Right lobe of liver (tissue), 6 donors: ENCODE measurements at regions not wholly inside any gene's neighbourhood (a gene's known extent, or its start where the extent isn't known, plus 50 kb on each side); places are given as distances from the start of the nearest gene placed in this dataset.
"Not testable (repeated sequence)": the region's sequence is repeated elsewhere in the genome, so short reads cannot be mapped to it uniquely, and the experiment has no call there.

ENCODE experiments used
- ATAC-seq, 4 donors: fragments of 200-7000 bp; cut with Tn5 transposase; one replicate each; pipeline ENCODE4 v1.9.1; 2020; ENCODE audit warnings: mild to moderate bottlenecking in 4 of 4, moderate library complexity in 4 of 4
- DNase-seq, 3 donors: peaks; one replicate each; pipeline ENCODE4 v3.0.0-alpha.2; 2020
- H3K27ac ChIP-seq, 3 donors: fragments of 200-600 bp; one replicate each; pipeline ENCODE4 v1.8.0; 2022
- H3K27me3 ChIP-seq, 2 donors: fragments of 200-600 bp; one replicate each; pipeline ENCODE4 v1.8.0; 2022
- H3K36me3 ChIP-seq, 4 donors: fragments of 200-600 bp; sonication (generic) in 1 of 4; one replicate each; pipeline versions ENCODE4 v1.5.1 to v1.8.0; 2017 to 2022; ENCODE audit warnings: control low read depth in 1 of 4
- H3K4me1 ChIP-seq, 4 donors: fragments of 200-600 bp; sonication (generic) in 1 of 4; one replicate each; pipeline versions ENCODE4 v1.5.1 to v1.8.0; 2017 to 2022; ENCODE audit warnings: control low read depth in 1 of 4
- H3K4me3 ChIP-seq, 3 donors: fragments of 200-600 bp; one replicate each; pipeline ENCODE4 v1.8.0; 2022
- H3K9me3 ChIP-seq, 4 donors: fragments of 200-600 bp; sonication (generic) in 1 of 4; one replicate each; pipeline versions ENCODE4 v1.5.1 to v1.8.0; 2017 to 2022; ENCODE audit warnings: control low read depth in 1 of 4
- POLR2A ChIP-seq: fragments of 450-650 bp; IDR thresholded peaks from one replicate; pipeline ENCODE4 v1.6.1; 2017; ENCODE audit warnings: antibody characterized with exemption, mild to moderate bottlenecking
- WGBS: methylation state at CpG from one replicate; pipeline ENCODE4 v1.1.6; 2018; ENCODE audit warnings: low coverage, low lambda C conversion rate; ENCODE audit not compliant: insufficient coverage; ENCODE audit errors: missing lambda C conversion rate; 5-methylcytosine and 5-hydroxymethylcytosine counted together
- intact Hi-C, 2 donors: fragments of 100-400 bp; cut with DNase I; formaldehyde crosslinking; loops; one replicate each; pipeline versions ENCODE4 v1.11.2 to v1.14.1; 2022
- TF ChIP-seq, protein P1 (sequence below), 4 donors: fragments of 200-600 bp in 3 of 4; fragments of 450-650 bp in 1 of 4; IDR thresholded peaks; one replicate each; pipeline versions ENCODE4 v1.5.1 to v1.8.0; 2016 to 2022; ENCODE audit warnings: antibody characterized with exemption in 4 of 4, mild to moderate bottlenecking in 2 of 4
- donor health status: DM: no; HTN: yes; CAD: no.
- donor health status: DM: no; HTN: no; CAD: no.
- donor health status: DM: no; HTN: no; CAD: no.
- donor health status: DM: no; HTN: yes; CAD: no.
- donor health status: DM: no; HTN: yes; CAD: no.

DNA sequence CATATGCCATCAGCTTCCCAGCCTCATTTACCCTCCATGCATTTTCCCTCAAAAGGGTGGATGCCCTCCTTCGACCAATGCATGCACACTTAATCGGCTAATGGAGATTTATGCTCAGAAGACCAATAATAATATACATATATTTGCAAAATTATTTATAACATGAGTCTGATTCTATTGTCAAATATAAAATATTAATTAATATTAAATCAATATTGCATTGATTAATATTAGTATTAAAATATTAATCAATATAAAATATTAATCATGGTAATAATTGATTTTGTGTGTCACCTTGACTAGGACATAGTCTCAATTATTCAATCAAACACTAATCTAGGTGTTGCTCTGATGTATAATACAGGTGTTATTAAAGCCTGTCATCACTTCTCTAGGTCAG, 1282.5 kb downstream of the TMEM121 start:
- no peaks in the 10 kb centered on the region for H3K4me1 ChIP-seq
- no peaks in the 10 kb centered on the region for H3K9me3 ChIP-seq
- no peak for TF ChIP-seq POLR2A
- TF ChIP-seq, protein P1, sequence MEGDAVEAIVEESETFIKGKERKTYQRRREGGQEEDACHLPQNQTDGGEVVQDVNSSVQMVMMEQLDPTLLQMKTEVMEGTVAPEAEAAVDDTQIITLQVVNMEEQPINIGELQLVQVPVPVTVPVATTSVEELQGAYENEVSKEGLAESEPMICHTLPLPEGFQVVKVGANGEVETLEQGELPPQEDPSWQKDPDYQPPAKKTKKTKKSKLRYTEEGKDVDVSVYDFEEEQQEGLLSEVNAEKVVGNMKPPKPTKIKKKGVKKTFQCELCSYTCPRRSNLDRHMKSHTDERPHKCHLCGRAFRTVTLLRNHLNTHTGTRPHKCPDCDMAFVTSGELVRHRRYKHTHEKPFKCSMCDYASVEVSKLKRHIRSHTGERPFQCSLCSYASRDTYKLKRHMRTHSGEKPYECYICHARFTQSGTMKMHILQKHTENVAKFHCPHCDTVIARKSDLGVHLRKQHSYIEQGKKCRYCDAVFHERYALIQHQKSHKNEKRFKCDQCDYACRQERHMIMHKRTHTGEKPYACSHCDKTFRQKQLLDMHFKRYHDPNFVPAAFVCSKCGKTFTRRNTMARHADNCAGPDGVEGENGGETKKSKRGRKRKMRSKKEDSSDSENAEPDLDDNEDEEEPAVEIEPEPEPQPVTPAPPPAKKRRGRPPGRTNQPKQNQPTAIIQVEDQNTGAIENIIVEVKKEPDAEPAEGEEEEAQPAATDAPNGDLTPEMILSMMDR (IDR thresholded peaks at IDR 0.05): no peak

GRCh38 chr14:106809615-106810014, 1283.2 kb downstream of the TMEM121 start:
- intact Hi-C loops: no loop called here
- H3K9me3 ChIP-seq: no peaks in the 10 kb centered on the region
- no peaks in the 10 kb centered on the region for H3K36me3 ChIP-seq
- no peak overlapping the region for H3K27ac ChIP-seq
- no peaks in the 10 kb centered on the region for H3K27me3 ChIP-seq
- no peak overlapping the region for H3K4me3 ChIP-seq
- H3K4me1 ChIP-seq: no peaks in the 10 kb centered on the region
- TF ChIP-seq, protein P1 (IDR thresholded peaks at IDR 0.05): no peak
- TF ChIP-seq POLR2A: no peak
- DNase-seq (no peak), ATAC-seq (no peak)
- WGBS: 32% methylated on average over 2 of the region's 2 CpGs

More for the DNA sequence above, 1282.5 kb downstream of the TMEM121 start:
- 66% methylated on average over 2 of the region's 2 CpGs for WGBS
- intact Hi-C loops: no loop called here
- DNase-seq (no peak), ATAC-seq (no peak)
- Histone ChIP-seq H3K36me3 (no peaks in the 10 kb centered on the region), H3K4me3 (no peak overlapping the region), H3K27me3 (no peaks in the 10 kb centered on the region), H3K27ac (no peak overlapping the region)

- 57% methylated on average over 3 of the region's 13 CpGs for WGBS
- intact Hi-C loops, ATAC-seq, H3K36me3 ChIP-seq, DNase-seq, H3K4me3 ChIP-seq, H3K4me1 ChIP-seq, H3K9me3 ChIP-seq, H3K27me3 ChIP-seq, H3K27ac ChIP-seq: not testable (repeated sequence)
Measured at GRCh38 chr14:106810168-106810567, 1283.8 kb downstream of the TMEM121 start.

DNA sequence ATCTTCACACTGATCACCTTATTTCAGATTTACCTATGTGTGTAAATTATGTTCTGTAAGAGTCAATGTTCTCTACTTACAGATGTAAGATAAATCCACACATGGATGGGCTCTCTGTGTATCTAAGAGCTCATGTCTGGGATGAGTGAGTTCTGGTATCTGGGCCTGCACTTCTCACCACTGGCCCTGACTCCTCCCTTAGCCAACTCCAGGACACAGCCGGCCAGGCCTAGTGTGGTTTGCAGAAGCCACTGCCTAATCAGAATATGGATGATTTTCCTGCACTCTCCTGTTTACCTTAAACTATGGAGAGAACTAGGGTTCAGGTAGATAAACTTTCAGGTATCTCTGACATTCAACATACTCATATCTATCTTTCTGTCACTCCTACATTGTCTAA, 1284.8 kb downstream of the TMEM121 start:
- DNase-seq: no peak
- H3K27me3 ChIP-seq: no peaks in the 10 kb centered on the region
- no peak for TF ChIP-seq POLR2A
- TF ChIP-seq, protein P1 (IDR thresholded peaks at IDR 0.05): no peak
- WGBS: no CpG with 5 or more reads among the region's 1 CpG
- intact Hi-C loops: no loop called here
- no peak overlapping the region for H3K27ac ChIP-seq
- H3K4me3 ChIP-seq: no peak overlapping the region
- no peaks in the 10 kb centered on the region for H3K9me3 ChIP-seq
- no peak for ATAC-seq
- H3K4me1 ChIP-seq: no peaks in the 10 kb centered on the region
- H3K36me3 ChIP-seq: no peaks in the 10 kb centered on the region

DNA sequence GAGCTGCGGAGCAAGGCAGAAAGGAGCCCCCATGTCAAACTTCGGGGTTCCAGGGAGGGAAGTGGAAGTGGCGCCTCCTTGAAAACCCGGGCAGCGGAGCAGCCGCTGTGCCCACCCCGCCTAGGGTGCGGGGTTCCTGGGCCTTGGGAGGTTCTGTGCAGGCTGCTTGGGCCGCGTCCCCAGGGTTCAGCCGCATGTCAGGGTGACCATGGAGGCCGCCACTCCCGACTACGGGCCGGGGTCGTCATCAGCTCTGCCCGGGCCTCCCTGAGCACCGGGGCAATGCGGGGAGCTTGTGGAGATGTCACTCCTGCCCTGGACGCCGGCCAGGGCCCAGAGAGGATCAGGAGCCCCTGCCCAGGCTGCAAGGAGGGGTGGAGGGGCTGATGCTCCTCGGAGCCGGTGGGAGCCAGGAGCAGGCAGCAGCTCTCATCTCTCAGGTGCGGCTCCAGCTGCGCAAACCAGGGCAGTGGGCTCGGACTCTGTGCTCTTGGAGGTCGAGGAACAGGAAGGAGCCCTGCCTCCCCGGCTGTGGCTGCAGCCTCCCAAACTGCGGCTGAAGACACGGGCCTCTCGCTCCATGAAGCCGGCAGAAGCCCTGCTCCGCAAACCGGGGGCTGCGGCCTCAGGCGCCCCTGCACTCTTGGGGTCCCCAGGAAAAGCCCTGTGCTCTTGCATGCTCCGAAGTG, 1286.5 kb downstream of the TMEM121 start:
- Histone ChIP-seq H3K4me1 (no peaks in the 10 kb centered on the region), H3K9me3 (no peaks in the 10 kb centered on the region), H3K36me3 (no peaks in the 10 kb centered on the region), H3K27me3 (peaks cover 0 to 8% of the 10 kb centered on the region in 2 donors), H3K27ac (no peak overlapping the region), H3K4me3 (no peak overlapping the region)
- DNase-seq (no peak), ATAC-seq (peak in 1 of 4 donors; percentile 34)
- WGBS: no CpG with 5 or more reads among the region's 37 CpGs
- TF ChIP-seq, protein P1 (IDR thresholded peaks at IDR 0.05): no peak
- TF ChIP-seq POLR2A: no peak
- intact Hi-C loops: no loop called here
